ENCODE measurements at regions not wholly inside any gene's neighbourhood (a gene's known extent, or its start where the extent isn't known, plus 50 kb on each side); places are given as distances from the start of the nearest gene placed in this dataset.
A peak's percentile ranks its signal among the peaks of the same experiment; 100 is the strongest.

DNA sequence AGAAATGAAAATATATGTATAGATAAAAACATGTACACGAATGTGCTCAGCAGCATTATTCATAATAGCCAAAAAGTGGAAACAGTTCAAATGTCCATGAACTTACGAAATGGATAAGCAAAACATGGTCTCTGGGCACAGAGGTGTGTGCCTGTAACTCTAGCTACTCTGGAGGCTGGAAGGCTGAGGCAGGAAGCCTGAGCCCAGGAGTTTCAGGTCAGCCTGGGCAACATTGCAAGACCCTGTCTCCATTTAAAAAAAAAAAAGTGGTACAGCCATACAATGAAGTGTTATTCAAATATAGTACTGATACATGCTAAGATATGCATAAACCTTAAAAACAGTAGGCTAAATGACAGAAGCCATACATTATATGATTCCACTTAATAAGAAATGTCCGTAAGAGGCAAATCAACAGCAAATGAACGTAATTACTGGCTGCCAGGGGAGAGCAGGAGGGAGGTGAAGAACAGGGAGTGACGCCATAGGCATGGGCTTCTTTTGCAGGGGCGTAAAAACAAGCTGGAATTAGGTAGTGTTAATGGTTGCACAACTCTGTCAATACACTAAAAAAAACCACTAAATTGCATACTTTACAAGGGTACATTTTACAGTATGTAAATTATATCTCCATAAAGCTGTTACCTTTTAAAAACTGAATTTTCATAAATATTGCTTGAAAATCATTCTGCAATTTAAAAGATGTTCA, 87.2 kb upstream of the PLEKHM1 start:
- Histone ChIP-seq H3K27ac (no peak overlapping the region), H3K4me1 (no peaks in the 10 kb centered on the region)

DNA sequence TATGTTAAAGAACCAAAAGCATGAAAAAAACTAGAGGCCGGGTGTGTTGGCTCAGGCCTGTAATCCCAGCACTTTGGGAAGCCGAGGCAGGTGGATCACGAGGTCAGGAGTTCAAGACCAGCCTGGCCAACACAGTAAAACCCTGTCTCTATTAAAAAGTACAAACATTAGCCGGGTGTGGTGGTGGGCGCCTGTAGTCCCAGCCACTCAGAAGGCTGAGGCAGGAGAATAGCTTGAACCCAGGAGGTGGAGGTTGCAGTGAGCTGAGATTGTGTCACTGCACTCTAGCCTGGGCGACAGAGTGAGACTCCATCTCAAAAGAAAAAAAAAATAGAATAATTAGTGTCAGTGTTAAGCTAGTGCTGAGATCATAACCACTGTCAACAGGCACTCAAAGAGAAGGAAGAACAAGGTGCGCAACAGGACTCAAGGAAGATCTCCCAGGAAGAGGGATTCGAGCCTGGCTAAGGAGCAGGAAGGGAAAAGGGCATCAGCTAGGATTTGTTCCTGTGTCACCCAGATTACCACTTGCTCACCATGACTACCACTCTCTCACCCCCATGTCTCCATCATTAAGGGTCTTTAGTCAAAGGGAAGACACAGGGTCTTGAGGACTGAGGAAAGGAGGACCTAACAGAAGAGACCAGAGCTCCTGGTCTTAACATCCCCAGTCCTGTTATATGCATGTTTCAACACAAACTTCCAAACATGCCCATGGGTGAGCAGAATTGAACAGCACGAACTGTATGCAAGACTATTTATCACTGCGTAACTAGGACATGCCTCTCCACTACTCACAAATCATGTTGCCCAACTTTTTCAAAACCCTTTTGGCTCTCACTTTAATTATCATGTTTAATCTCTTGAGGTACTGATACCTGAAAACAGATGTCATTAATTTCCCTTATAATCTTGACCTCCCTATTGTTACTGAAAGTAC, 88.3 kb upstream of the PLEKHM1 start:
- intact Hi-C loops (cut with DNase I; ENCODE audit: low total_unique reads), result no loop called here
- no peaks in the 10 kb centered on the region for H3K4me1 ChIP-seq

More for the DNA sequence above, 87.2 kb upstream of the PLEKHM1 start:
- Histone ChIP-seq H3K4me3 (no peak overlapping the region), H3K9me3 (no peaks in the 10 kb centered on the region), H3K36me3 (no peaks in the 10 kb centered on the region), H3K27me3 (no peaks in the 10 kb centered on the region)
- TF ChIP-seq CTCF (IDR thresholded peaks at IDR 0.05), result no peak
- TF ChIP-seq POLR2A (IDR thresholded peaks at IDR 0.05), result no peak
- no peak for TF ChIP-seq POLR2AphosphoS5 (IDR thresholded peaks at IDR 0.05)
- DNase-seq (ENCODE audit: low spot score in 2 of 2), result no peak
- intact Hi-C loops (cut with DNase I; ENCODE audit: low total_unique reads), result no loop called here

DNA sequence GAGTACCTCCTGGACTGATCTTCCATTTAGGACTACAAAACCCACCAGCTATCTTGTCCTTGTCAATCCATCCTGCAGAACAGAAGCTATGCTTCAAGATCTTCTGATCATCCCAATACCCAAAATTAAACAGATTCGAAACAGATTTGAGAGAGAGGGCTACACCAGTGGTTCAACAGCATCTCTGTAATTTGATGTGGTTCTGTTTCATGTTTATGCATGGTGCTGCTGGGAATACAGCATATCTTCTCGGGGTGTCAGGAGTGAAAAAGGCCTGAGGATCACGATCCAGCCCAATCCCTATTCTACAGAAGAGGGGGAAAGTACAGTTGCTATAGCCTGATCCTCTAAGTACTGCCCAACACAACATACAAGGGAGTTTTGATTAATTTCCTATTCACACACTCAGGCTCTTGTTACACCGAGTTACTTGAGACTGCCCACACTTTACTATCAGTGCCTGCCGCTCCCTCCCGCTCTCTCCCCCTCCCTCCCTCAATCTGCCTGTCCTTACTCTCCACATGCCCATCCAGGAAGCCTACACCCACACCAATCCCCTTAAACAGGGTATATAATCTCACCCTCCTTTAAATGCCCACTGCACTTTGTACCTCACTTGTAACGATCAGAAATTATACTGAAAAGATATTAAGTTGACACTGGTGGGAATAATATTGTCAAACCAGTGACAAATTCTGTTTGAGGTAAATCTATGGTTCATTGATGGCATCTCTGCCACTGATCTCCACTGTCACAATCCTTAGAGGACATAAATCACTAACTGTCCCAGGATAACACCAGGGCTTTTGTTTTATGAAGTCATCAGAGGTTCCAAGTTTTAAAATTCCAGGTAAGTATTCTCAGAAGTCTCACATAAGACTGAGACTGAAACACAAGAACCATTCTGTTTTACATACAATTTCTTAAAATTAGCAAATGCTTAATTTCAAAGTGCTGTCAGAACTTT, 89.3 kb upstream of the PLEKHM1 start:
- no peaks in the 10 kb centered on the region for H3K4me1 ChIP-seq
- TF ChIP-seq POLR2A (IDR thresholded peaks at IDR 0.05) (no peak), CTCF (IDR thresholded peaks at IDR 0.05) (no peak), POLR2AphosphoS5 (IDR thresholded peaks at IDR 0.05) (no peak)

More for the DNA sequence above, 88.3 kb upstream of the PLEKHM1 start:
- DNase-seq (ENCODE audit: low spot score in 2 of 2), result no peak
- Histone ChIP-seq H3K27me3 (no peaks in the 10 kb centered on the region), H3K4me3 (no peak overlapping the region), H3K36me3 (no peaks in the 10 kb centered on the region), H3K9me3 (no peaks in the 10 kb centered on the region), H3K27ac (no peak overlapping the region)
- TF ChIP-seq POLR2AphosphoS5 (IDR thresholded peaks at IDR 0.05) (no peak), CTCF (IDR thresholded peaks at IDR 0.05) (no peak), POLR2A (IDR thresholded peaks at IDR 0.05) (no peak)

DNA sequence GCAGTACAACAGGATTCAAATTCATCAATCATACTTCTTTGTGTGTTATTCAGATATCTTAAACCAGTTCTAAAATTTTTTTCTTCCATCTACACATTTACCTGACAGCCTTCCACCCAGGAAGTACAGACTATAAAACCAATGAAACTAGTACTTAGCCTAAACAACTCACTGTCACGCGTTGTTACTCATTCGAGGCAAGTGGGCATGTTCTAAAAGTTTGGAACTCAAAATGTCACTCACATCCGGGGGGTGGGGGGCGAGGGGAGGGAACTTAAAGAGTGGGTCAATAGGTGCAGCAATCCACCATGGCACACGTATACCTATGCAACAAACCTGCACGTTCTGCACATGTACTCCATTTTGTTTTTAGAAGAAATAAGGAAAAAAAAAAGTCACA, 90.4 kb upstream of the PLEKHM1 start:
- Histone ChIP-seq H3K27me3 (no peaks in the 10 kb centered on the region), H3K9me3 (no peaks in the 10 kb centered on the region), H3K36me3 (no peaks in the 10 kb centered on the region), H3K4me1 (no peaks in the 10 kb centered on the region), H3K4me3 (no peak overlapping the region), H3K27ac (no peak overlapping the region)
- TF ChIP-seq CTCF (IDR thresholded peaks at IDR 0.05) (no peak), POLR2AphosphoS5 (IDR thresholded peaks at IDR 0.05) (no peak), POLR2A (IDR thresholded peaks at IDR 0.05) (no peak)
- intact Hi-C loops (cut with DNase I; ENCODE audit: low total_unique reads), result no loop called here
- no peak for DNase-seq (ENCODE audit: low spot score in 2 of 2)

More for the DNA sequence above, 89.3 kb upstream of the PLEKHM1 start:
- H3K27ac ChIP-seq, result peak overlapping the region in 1 of 2 donors; percentile 14
- no peaks in the 10 kb centered on the region for H3K9me3 ChIP-seq
- DNase-seq (ENCODE audit: low spot score in 2 of 2), result no peak
- no peak overlapping the region for H3K4me3 ChIP-seq
- H3K36me3 ChIP-seq, result no peaks in the 10 kb centered on the region
- intact Hi-C loops (cut with DNase I; ENCODE audit: low total_unique reads), result no loop called here
- H3K27me3 ChIP-seq, result no peaks in the 10 kb centered on the region

Data from breast epithelium (tissue), 4 donors.